HCT116 (cell line): ENCODE measurements at regions not wholly inside any gene's neighbourhood (a gene's known extent, or its start where the extent isn't known, plus 50 kb on each side); places are given as distances from the start of the nearest gene placed in this dataset.

Source experiments
- ATAC-seq: fragments of 200-7000 bp; cut with Tn5 transposase; 2 replicates; pipeline ENCODE4 v1.9.1; 2020; ENCODE audit warnings: mild to moderate bottlenecking, moderate library complexity
- BruUV-seq: library from RNA; stranded (reverse); fragments of 400-500 nt; replicated peaks from 2 replicates; lab custom pipeline; 2021; lab: Mats Ljungman, UMichigan
- CTCF ChIA-PET: fragments of 300-600 bp; sonication (Branson Sonifier 250); formaldehyde crosslinking; loops from one replicate; lab custom pipeline; 2021; ENCODE audit warnings: antibody characterized with exemption; lab: Charles Lee
- POLR2A ChIA-PET: fragments of 300-600, 350-600 bp; sonication (Branson Sonifier 250); formaldehyde crosslinking; loops from one replicate; lab custom pipeline; 2021; ENCODE audit warnings: antibody characterized with exemption; lab: Charles Lee
- RAD21 ChIA-PET, 2 experiments: fragments of 300-600 bp; sonication (Branson Sonifier 250); formaldehyde crosslinking; loops; one replicate each; lab custom pipeline; 2023; ENCODE audit warnings: low total read pairs in 2 of 2; ENCODE audit not compliant: uncharacterized antibody in 2 of 2, unreplicated experiment in 2 of 2, low non-redundant PET in 1 of 2; lab: Charles Lee
- DNase-seq: peaks from one replicate; pipeline ENCODE4 v3.0.0-alpha.2; 2010; ENCODE audit warnings: low read depth, low spot score
- H2AFZ ChIP-seq: fragments of 200-600 bp; shearing (Covaris generic), sonication (generic); 2 replicates; pipeline ENCODE4 v1.6.1; 2017; ENCODE audit warnings: low read depth, mixed run types, mixed read lengths, antibody characterized with exemption, low read length; ENCODE audit not compliant: poor library complexity, severe bottlenecking
- H3K27ac ChIP-seq: 2 replicates; pipeline ENCODE4 v1.5.1; 2012; ENCODE audit warnings: low read depth, low read length
- H3K27me3 ChIP-seq: fragments of 200-600 bp; sonication (generic); 2 replicates; pipeline ENCODE4 v1.6.1; 2016; ENCODE audit warnings: mixed run types, low read length, mixed read lengths; ENCODE audit not compliant: insufficient read depth
- H3K36me3 ChIP-seq, 2 experiments: fragments of 200-500 bp in 1 of 2; fragments of 200-600 bp in 1 of 2; sonication (Bioruptor generic) in 1 of 2; sonication (generic) in 1 of 2; 2 replicates each; pipeline versions ENCODE4 v1.5.1 to v1.6.1; 2014 to 2016; ENCODE audit warnings: low read length in 2 of 2, inconsistent platforms in 1 of 2, mixed read lengths in 1 of 2, mixed run types in 1 of 2; ENCODE audit not compliant: insufficient read depth in 2 of 2, control insufficient read depth in 1 of 2
- H3K4me1 ChIP-seq, 2 experiments: fragments of 200-600 bp in 1 of 2; sonication (generic) in 1 of 2; 2 replicates each; pipeline versions ENCODE4 v1.5.1 to v1.6.1; 2012 to 2017; ENCODE audit warnings: low read length in 2 of 2, inconsistent platforms in 1 of 2, mild to moderate bottlenecking in 1 of 2, mixed read lengths in 1 of 2, mixed run types in 1 of 2, moderate library complexity in 1 of 2; ENCODE audit not compliant: insufficient read depth in 2 of 2, control insufficient read depth in 1 of 2
- H3K4me2 ChIP-seq: fragments of 200-600 bp; sonication (generic); 2 replicates; pipeline ENCODE4 v1.6.1; 2017; ENCODE audit warnings: mixed run types, low read length, mixed read lengths
- H3K4me3 ChIP-seq, 2 experiments: fragments of 200-600 bp in 1 of 2; sonication (generic) in 1 of 2; replicated peaks in 1 of 2; 2 replicates each; pipeline ENCODE4 v1.5.1; 2011 to 2016; ENCODE audit warnings: low read length in 2 of 2, control low read depth in 1 of 2, low read depth in 1 of 2, mild to moderate bottlenecking in 1 of 2, mixed read lengths in 1 of 2, mixed run types in 1 of 2
- H3K79me2 ChIP-seq: fragments of 200-600 bp; sonication (generic); 2 replicates; pipeline ENCODE4 v1.6.1; 2017; ENCODE audit warnings: mild to moderate bottlenecking, mixed run types, low read length, moderate library complexity, mixed read lengths; ENCODE audit not compliant: insufficient read depth
- H3K9ac ChIP-seq: fragments of 200-600 bp; sonication (generic); 2 replicates; pipeline ENCODE4 v1.6.1; 2016; ENCODE audit warnings: low read length, mixed read lengths
- H3K9me2 ChIP-seq: fragments of 200-600 bp; sonication (generic), shearing (Covaris generic); 2 replicates; pipeline ENCODE4 v1.6.1; 2017; ENCODE audit warnings: mixed run types, mild to moderate bottlenecking, moderate library complexity; ENCODE audit not compliant: insufficient read depth
- H3K9me3 ChIP-seq, 2 experiments: fragments of 200-500 bp in 1 of 2; fragments of 200-600 bp in 1 of 2; sonication (Bioruptor generic) in 1 of 2; sonication (generic) in 1 of 2; 2 replicates each; pipeline ENCODE4 v1.6.1; 2014 to 2017; ENCODE audit warnings: low read length in 2 of 2, mixed read lengths in 2 of 2, inconsistent platforms in 1 of 2, low read depth in 1 of 2, mild to moderate bottlenecking in 1 of 2, mixed run types in 1 of 2, moderate library complexity in 1 of 2; ENCODE audit not compliant: control insufficient read depth in 1 of 2, insufficient read depth in 1 of 2
- H4K20me1 ChIP-seq: fragments of 200-600 bp; sonication (generic), shearing (Covaris generic); 2 replicates; pipeline ENCODE4 v1.6.1; 2017; ENCODE audit warnings: mixed run types, mild to moderate bottlenecking, moderate library complexity; ENCODE audit not compliant: insufficient read depth
- CBX3 ChIP-seq: IDR thresholded peaks from 2 replicates; pipeline ENCODE4 v1.6.1; 2012; ENCODE audit warnings: low read depth
- EGR1 ChIP-seq: IDR thresholded peaks from 2 replicates; pipeline ENCODE4 v1.6.1; 2012; ENCODE audit warnings: low read depth
- ELF1 ChIP-seq: IDR thresholded peaks from 2 replicates; pipeline ENCODE4 v1.6.1; 2012; ENCODE audit warnings: low read depth, borderline replicate concordance
- EZH2 ChIP-seq: fragments of 200-600 bp; sonication (generic); IDR thresholded peaks from 2 replicates; pipeline ENCODE4 v1.6.1; 2017; ENCODE audit warnings: antibody characterized with exemption, mixed run types
- FOSL1 ChIP-seq: IDR thresholded peaks from 2 replicates; pipeline ENCODE4 v1.6.1; 2012; ENCODE audit warnings: low read depth
- JUND ChIP-seq: IDR thresholded peaks from 2 replicates; pipeline ENCODE4 v1.6.1; 2012
- MAX ChIP-seq: IDR thresholded peaks from 2 replicates; pipeline ENCODE4 v1.6.1; 2012
- POLR2AphosphoS5 ChIP-seq: IDR thresholded peaks from 2 replicates; pipeline ENCODE4 v1.6.1; 2011; ENCODE audit warnings: mild to moderate bottlenecking, low read depth, low read length, moderate library complexity
- REST ChIP-seq: IDR thresholded peaks from 2 replicates; pipeline ENCODE4 v1.6.1; 2012; ENCODE audit warnings: low read depth
- SIN3A ChIP-seq: IDR thresholded peaks from 2 replicates; pipeline ENCODE4 v1.6.1; 2012; ENCODE audit warnings: low read depth
- TCF7L2 ChIP-seq: IDR thresholded peaks from 2 replicates; pipeline ENCODE4 v1.7.0; 2011; ENCODE audit warnings: borderline replicate concordance, inconsistent platforms; ENCODE audit not compliant: insufficient read depth, insufficient read length; ENCODE audit errors: extremely low read depth
- YY1 ChIP-seq: IDR thresholded peaks from 2 replicates; pipeline ENCODE4 v1.6.1; 2011; ENCODE audit warnings: low read length, low read depth, moderate library complexity, mild to moderate bottlenecking; ENCODE audit not compliant: insufficient replicate concordance; ENCODE audit errors: extremely low read depth
- ZBTB33 ChIP-seq: IDR thresholded peaks from 2 replicates; pipeline ENCODE4 v1.6.1; 2011; ENCODE audit warnings: mild to moderate bottlenecking, low read length, moderate library complexity; ENCODE audit not compliant: insufficient replicate concordance; ENCODE audit errors: extremely low read depth
- ZFX ChIP-seq: fragments of 450-650 bp; IDR thresholded peaks from 2 replicates; pipeline ENCODE4 v1.6.1; 2017
- ZNF274 ChIP-seq: fragments of 200-500 bp; sonication (Bioruptor generic); IDR thresholded peaks from 2 replicates; pipeline ENCODE4 v1.6.1; 2014; ENCODE audit warnings: mild to moderate bottlenecking, low read depth, low read length, inconsistent platforms
- intact Hi-C: fragments of 100-400 bp; cut with micrococcal nuclease; formaldehyde crosslinking; loops from 2 replicates; pipeline ENCODE4 v1.10.0; 2022

- TF ChIP-seq CBX3 = no peak
- TF ChIP-seq POLR2AphosphoS5 = no peak
- no peak for TF ChIP-seq FOSL1
- no peak for TF ChIP-seq ZFX
- TF ChIP-seq SIN3A = no peak
- RAD21 ChIA-PET = no interaction called here
- CTCF ChIA-PET = no interaction called here
- Histone ChIP-seq H3K9ac (no peak overlapping the region), H2AFZ (no peak overlapping the region), H3K9me2 (no peaks in the 10 kb centered on the region), H3K36me3 (no peaks in the 10 kb centered on the region), H3K27ac (no peak overlapping the region), H3K4me1 (no peaks in the 10 kb centered on the region), H4K20me1 (no peaks in the 10 kb centered on the region), H3K27me3 (peaks cover 8% of the 10 kb centered on the region; the same call in 1 of the 2 replicates), H3K79me2 (no peaks in the 10 kb centered on the region), H3K4me3 (no peak overlapping the region), H3K9me3 (no peaks in the 10 kb centered on the region), H3K4me2 (no peak overlapping the region)
- BruUV-seq = no TSS peak
- intact Hi-C loops = no loop called here
- POLR2A ChIA-PET = no interaction called here
- DNase-seq = no peak
- ATAC-seq = no peak
These were observed 79.3 kb downstream of the PSMB1 start for GRCh38 chr6:170473801-170474200.

GRCh38 chr6:170473301-170473717, 79.8 kb downstream of the PSMB1 start:
- ChIA-PET CTCF (no interaction called here), POLR2A (no interaction called here)
- H3K27ac ChIP-seq = no peak overlapping the region
- DNase-seq (no peak), ATAC-seq (no peak)
- no peak overlapping the region for H3K9ac ChIP-seq
- H3K9me3 ChIP-seq = no peaks in the 10 kb centered on the region
- BruUV-seq = no TSS peak
- no peaks in the 10 kb centered on the region for H3K4me1 ChIP-seq
- no peaks in the 10 kb centered on the region for H3K36me3 ChIP-seq
- TF ChIP-seq ZNF274 (no peak), EGR1 (no peak), EZH2 (no peak), YY1 (no peak), ZBTB33 (no peak), CBX3 (no peak), ELF1 (no peak), MAX (no peak), REST (no peak), TCF7L2 (no peak), POLR2AphosphoS5 (no peak), JUND (no peak)
- TF ChIP-seq, all 23 proteins: peak for 0
- Histone ChIP-seq H3K79me2 (no peaks in the 10 kb centered on the region), H2AFZ (no peak overlapping the region), H3K9me2 (no peaks in the 10 kb centered on the region), H3K4me2 (no peak overlapping the region), H4K20me1 (no peaks in the 10 kb centered on the region), H3K4me3 (no peak overlapping the region), H3K27me3 (peaks cover 8% of the 10 kb centered on the region; the same call in 1 of the 2 replicates)
- RAD21 ChIA-PET = no interaction called here
- intact Hi-C loops = no loop called here
